ENCODE measurements at regions not wholly inside any gene's neighbourhood (a gene's known extent, or its start where the extent isn't known, plus 50 kb on each side); places are given as distances from the start of the nearest gene placed in this dataset.

DNA sequence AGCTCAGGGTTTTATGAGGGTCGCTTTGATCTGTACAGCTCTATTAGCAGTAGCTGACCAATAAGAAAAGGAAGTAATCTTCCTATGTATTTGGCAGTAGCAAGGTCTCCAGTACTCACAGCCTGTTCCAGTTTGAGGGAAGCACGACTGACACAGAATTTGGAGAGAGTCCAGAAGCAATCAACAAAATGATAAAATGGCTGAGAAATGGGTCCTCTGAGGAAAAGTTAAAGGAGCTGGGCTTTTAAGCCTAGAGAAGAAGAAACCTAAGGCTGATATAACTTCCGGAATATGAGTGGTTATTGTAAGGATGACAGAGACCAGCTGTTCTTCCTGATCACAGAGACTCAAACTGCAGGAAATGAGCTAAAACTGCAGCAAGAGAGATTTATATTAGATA lies 382.8 kb downstream of the GPD2 start:
- DNase-seq (ENCODE audit: low spot score): no peak
- TF ChIP-seq, protein P1, sequence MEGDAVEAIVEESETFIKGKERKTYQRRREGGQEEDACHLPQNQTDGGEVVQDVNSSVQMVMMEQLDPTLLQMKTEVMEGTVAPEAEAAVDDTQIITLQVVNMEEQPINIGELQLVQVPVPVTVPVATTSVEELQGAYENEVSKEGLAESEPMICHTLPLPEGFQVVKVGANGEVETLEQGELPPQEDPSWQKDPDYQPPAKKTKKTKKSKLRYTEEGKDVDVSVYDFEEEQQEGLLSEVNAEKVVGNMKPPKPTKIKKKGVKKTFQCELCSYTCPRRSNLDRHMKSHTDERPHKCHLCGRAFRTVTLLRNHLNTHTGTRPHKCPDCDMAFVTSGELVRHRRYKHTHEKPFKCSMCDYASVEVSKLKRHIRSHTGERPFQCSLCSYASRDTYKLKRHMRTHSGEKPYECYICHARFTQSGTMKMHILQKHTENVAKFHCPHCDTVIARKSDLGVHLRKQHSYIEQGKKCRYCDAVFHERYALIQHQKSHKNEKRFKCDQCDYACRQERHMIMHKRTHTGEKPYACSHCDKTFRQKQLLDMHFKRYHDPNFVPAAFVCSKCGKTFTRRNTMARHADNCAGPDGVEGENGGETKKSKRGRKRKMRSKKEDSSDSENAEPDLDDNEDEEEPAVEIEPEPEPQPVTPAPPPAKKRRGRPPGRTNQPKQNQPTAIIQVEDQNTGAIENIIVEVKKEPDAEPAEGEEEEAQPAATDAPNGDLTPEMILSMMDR (IDR thresholded peaks at IDR 0.05; ENCODE audit: extremely low read depth, missing control alignments): no peak

DNA sequence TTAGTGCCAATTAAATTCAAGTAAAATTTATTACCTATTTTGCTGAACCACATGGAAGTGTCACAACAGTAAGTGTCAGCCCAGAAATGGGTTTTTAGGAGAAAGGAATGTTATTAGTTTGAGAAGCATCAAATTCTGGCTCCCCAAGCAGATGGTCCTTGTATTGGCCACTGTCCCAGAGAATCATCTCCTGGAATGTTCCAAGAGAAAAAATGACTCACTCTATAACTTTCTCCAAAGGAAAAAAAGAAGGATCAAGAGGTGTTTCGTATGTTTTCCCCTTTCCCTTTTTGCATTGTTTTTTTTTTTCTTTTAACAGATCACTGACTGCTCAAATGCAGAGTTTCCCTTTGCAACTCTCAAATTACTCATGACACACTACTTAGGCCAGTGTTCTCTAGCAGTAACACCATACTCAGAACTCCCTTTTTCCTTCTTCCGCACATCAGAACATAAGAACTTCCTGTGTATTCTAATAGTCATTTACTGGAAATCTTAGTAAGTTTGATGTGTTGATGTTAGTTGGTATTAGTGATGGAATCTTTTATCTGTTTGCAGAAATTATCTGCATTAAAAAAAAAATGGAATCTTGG lies 390.3 kb downstream of the GPD2 start:
- no peak for DNase-seq (ENCODE audit: low spot score)
- TF ChIP-seq, protein P1 (IDR thresholded peaks at IDR 0.05; ENCODE audit: extremely low read depth, missing control alignments): no peak

GRCh38 chr2:156834431-156834830 lies 398.3 kb downstream of the GPD2 start:
- DNase-seq (ENCODE audit: low spot score): no peak
- TF ChIP-seq, protein P1 (IDR thresholded peaks at IDR 0.05; ENCODE audit: extremely low read depth, missing control alignments): no peak

DNA sequence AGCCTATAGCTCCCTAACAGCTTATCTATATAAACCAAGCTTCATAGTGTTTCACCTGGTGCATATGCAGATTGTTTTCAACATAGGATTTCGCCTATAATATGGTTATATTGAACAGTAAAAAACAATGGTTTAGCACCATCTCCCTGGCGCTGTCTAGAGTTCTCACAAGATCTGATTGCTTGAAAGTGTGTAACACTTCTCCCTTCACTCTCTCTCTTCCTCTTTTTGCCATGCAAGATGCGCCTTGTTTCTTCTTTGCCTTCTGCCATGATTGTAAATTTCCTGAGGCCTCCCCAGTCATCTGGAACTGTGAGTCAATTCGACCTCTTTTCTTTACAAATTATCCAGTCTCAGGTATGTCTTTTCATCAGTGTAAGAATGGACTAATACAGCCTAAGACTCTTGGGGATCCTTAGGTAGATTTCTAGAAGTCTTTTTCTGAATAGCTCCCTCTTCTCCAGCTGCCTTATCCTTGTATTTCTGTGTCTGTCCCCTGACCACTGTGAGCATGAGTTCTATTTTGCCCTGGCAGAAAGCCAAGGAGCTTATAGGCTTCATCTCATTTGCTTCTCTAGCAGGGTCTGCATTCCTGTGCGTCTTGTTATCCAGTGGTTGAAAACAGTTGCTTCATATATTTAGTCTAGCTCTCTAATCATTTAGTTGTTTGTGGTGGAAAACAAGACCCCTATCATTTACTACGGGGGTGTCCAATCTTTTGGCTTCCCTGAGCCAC lies 401.6 kb downstream of the GPD2 start:
- DNase-seq (ENCODE audit: low spot score): no peak
- TF ChIP-seq, protein P1 (IDR thresholded peaks at IDR 0.05; ENCODE audit: extremely low read depth, missing control alignments): no peak

- no peak for DNase-seq (ENCODE audit: low spot score)
These were observed 405.1 kb downstream of the GPD2 start for GRCh38 chr2:156841321-156841720.

DNA sequence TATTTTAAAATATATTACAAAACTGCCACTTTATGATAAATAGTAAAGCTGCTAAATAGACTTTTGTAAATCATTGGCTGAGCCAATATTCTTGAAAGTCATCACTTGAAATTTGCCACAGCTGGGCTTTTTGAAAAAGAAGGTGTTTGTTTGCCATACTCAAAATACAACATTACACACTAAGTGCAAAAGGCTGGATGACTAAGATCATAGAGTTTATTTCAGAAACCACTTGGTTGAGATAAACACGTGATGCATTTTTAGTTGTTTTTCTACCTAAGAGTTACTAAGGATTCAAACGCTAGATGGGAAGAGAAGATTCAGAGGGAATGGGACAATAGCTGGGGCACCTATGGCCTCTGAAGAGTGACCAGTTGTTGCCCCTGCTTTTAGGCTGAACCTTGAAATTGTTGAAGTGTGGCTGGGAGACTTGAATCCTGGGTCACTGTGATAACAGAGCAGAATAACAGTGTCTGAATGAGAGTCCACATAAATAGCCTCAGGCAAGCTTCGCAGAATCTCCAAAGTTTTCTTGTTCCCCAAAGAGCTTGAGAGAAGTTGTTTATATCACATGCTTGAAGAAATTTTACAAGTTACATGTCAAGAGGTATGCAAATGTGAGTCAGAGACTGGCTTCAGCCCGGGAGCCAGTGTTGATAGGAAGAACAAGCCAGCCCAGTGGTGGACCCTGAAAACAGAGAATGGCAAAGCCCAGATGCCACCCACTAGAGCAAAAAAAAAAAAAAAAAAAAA lies 409.8 kb downstream of the GPD2 start:
- no peak for DNase-seq (ENCODE audit: low spot score)
- TF ChIP-seq, protein P1 (IDR thresholded peaks at IDR 0.05; ENCODE audit: extremely low read depth, missing control alignments): no peak

More at GRCh38 chr2:156841321-156841720, 405.1 kb downstream of the GPD2 start:
- TF ChIP-seq, protein P1 (IDR thresholded peaks at IDR 0.05; ENCODE audit: extremely low read depth, missing control alignments): no peak

- DNase-seq (ENCODE audit: low spot score): no peak
- TF ChIP-seq, protein P1 (IDR thresholded peaks at IDR 0.05; ENCODE audit: extremely low read depth, missing control alignments): no peak
These were observed 405.3 kb upstream of the GALNT5 start for GRCh38 chr2:156852210-156852609.

Measured in GM20000 (cell line).